ENCODE measurements at regions not wholly inside any gene's neighbourhood (a gene's known extent, or its start where the extent isn't known, plus 50 kb on each side); places are given as distances from the start of the nearest gene placed in this dataset.

DNA sequence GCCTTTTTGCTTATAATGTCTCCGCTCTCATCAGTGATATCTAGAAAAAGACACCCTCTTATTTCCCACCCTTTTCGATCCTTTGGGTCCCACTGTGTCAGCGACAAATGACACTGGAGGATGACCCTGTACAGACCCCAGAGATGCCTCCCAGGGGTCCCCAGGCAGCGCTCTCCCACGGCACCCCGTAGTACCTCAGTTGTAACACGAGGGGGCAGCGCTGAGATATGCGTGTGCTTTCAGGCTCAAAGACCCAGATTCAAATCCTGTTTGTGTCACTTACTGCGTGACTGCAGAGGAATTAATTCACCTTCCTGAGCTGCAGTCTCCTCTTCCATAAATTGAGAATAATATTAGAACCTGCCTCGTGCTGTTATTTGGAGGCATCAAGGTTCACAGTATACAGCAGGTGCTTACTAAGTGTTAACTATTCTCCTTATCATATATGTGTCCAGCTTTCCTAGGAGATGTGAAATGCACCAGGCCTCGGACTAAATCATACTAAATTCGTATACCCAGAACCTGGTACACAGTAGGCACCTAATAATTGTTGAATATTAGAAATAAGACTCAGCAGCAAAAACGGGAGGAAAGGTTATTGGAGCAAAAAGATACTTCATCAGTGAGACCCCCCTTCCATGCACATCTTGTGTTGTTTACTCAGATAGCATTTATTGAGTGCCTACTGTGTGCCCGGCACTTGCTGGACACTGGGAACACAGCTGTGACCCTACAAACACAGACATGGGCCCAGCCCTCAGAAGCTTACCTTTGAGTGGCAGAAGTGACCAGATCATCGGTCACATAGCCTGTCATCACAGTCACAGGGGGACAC, 99.9 kb downstream of the PHETA1 start:
- Histone ChIP-seq H3K27me3 (ENCODE audit: insufficient read depth, low read length) (peaks cover 15% of the 10 kb centered on the region), H3K79me2 (ENCODE audit: insufficient read depth, low read length) (no peaks in the 10 kb centered on the region), H3K4me2 (ENCODE audit: low read length) (no peak overlapping the region), H3K9me3 (ENCODE audit: insufficient read depth, low read depth, low read length) (no peaks in the 10 kb centered on the region), H3K9ac (ENCODE audit: low read length) (no peak overlapping the region), H3K4me3 (ENCODE audit: insufficient read depth, low read depth, low read length) (no peak overlapping the region), H3K4me1 (ENCODE audit: insufficient read depth, low read length) (no peaks in the 10 kb centered on the region), H4K20me1 (ENCODE audit: insufficient read depth, low read length) (no peaks in the 10 kb centered on the region), H2AFZ (ENCODE audit: low read depth, low read length) (no peak overlapping the region), H3K27ac (ENCODE audit: low read depth, low read length) (no peak overlapping the region), H3K36me3 (ENCODE audit: insufficient read depth, low read length) (no peaks in the 10 kb centered on the region)
- H3K4me3 Mint-ChIP-seq (ENCODE audit: unreplicated experiment) = no peak overlapping the region
- DNase-seq (ENCODE audit: low read depth) (no peak), FAIRE-seq (no peak)
- H3K9me3 Mint-ChIP-seq (ENCODE audit: unreplicated experiment) = no peaks in the 10 kb centered on the region
- H3K27ac Mint-ChIP-seq (ENCODE audit: unreplicated experiment) = no peak overlapping the region
- TF ChIP-seq EZH2 (IDR thresholded peaks at IDR 0.05; ENCODE audit: insufficient read depth, low read length) = no peak
- TF ChIP-seq, protein P1, sequence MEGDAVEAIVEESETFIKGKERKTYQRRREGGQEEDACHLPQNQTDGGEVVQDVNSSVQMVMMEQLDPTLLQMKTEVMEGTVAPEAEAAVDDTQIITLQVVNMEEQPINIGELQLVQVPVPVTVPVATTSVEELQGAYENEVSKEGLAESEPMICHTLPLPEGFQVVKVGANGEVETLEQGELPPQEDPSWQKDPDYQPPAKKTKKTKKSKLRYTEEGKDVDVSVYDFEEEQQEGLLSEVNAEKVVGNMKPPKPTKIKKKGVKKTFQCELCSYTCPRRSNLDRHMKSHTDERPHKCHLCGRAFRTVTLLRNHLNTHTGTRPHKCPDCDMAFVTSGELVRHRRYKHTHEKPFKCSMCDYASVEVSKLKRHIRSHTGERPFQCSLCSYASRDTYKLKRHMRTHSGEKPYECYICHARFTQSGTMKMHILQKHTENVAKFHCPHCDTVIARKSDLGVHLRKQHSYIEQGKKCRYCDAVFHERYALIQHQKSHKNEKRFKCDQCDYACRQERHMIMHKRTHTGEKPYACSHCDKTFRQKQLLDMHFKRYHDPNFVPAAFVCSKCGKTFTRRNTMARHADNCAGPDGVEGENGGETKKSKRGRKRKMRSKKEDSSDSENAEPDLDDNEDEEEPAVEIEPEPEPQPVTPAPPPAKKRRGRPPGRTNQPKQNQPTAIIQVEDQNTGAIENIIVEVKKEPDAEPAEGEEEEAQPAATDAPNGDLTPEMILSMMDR (IDR thresholded peaks at IDR 0.05; ENCODE audit: insufficient read depth, low read depth, low read length) = peak; percentile 19
- no peaks in the 10 kb centered on the region for H3K36me3 Mint-ChIP-seq (ENCODE audit: low read depth, unreplicated experiment)
- peaks cover 7% of the 10 kb centered on the region for H3K4me1 Mint-ChIP-seq (ENCODE audit: low read depth, unreplicated experiment)
- peaks cover 6% of the 10 kb centered on the region for H3K27me3 Mint-ChIP-seq (ENCODE audit: low read depth, unreplicated experiment)

- H2AFZ ChIP-seq (ENCODE audit: low read depth, low read length) = no peak overlapping the region
- no peaks in the 10 kb centered on the region for H3K36me3 ChIP-seq (ENCODE audit: insufficient read depth, low read length)
- no peak overlapping the region for H3K9ac ChIP-seq (ENCODE audit: low read length)
- Mint-ChIP-seq H3K4me1 (ENCODE audit: low read depth, unreplicated experiment) (peaks cover 7% of the 10 kb centered on the region), H3K4me3 (ENCODE audit: unreplicated experiment) (no peak overlapping the region), H3K27ac (ENCODE audit: unreplicated experiment) (no peak overlapping the region), H3K36me3 (ENCODE audit: low read depth, unreplicated experiment) (no peaks in the 10 kb centered on the region), H3K27me3 (ENCODE audit: low read depth, unreplicated experiment) (peaks cover 6% of the 10 kb centered on the region), H3K9me3 (ENCODE audit: unreplicated experiment) (no peaks in the 10 kb centered on the region)
- TF ChIP-seq, protein P1 (IDR thresholded peaks at IDR 0.05; ENCODE audit: insufficient read depth, low read depth, low read length) = no peak
- no peak for TF ChIP-seq EZH2 (IDR thresholded peaks at IDR 0.05; ENCODE audit: insufficient read depth, low read length)
- no peak overlapping the region for H3K27ac ChIP-seq (ENCODE audit: low read depth, low read length)
- peaks cover 11% of the 10 kb centered on the region for H3K27me3 ChIP-seq (ENCODE audit: insufficient read depth, low read length)
- no peaks in the 10 kb centered on the region for H3K4me1 ChIP-seq (ENCODE audit: insufficient read depth, low read length)
- H3K79me2 ChIP-seq (ENCODE audit: insufficient read depth, low read length) = no peaks in the 10 kb centered on the region
- H3K9me3 ChIP-seq (ENCODE audit: insufficient read depth, low read depth, low read length) = no peaks in the 10 kb centered on the region
- FAIRE-seq (no peak), DNase-seq (ENCODE audit: low read depth) (no peak)
- H4K20me1 ChIP-seq (ENCODE audit: insufficient read depth, low read length) = no peaks in the 10 kb centered on the region
- no peak overlapping the region for H3K4me2 ChIP-seq (ENCODE audit: low read length)
- H3K4me3 ChIP-seq (ENCODE audit: insufficient read depth, low read depth, low read length) = no peak overlapping the region
Observed at GRCh38 chr12:111267144-111267543, 101.8 kb downstream of the PHETA1 start.
